Right lobe of liver (tissue), 4 donors: ENCODE measurements at regions not wholly inside any gene's neighbourhood (a gene's known extent, or its start where the extent isn't known, plus 50 kb on each side); places are given as distances from the start of the nearest gene placed in this dataset.

Source experiments
- CTCF ChIP-seq, 4 donors: fragments of 200-600 bp in 3 of 4; fragments of 450-650 bp in 1 of 4; IDR thresholded peaks; one replicate each; pipeline versions ENCODE4 v1.5.1 to v1.8.0; 2016 to 2022; ENCODE audit warnings: antibody characterized with exemption in 4 of 4, mild to moderate bottlenecking in 2 of 4
- POLR2A ChIP-seq: fragments of 450-650 bp; IDR thresholded peaks from one replicate; pipeline ENCODE4 v1.6.1; 2017; ENCODE audit warnings: antibody characterized with exemption, mild to moderate bottlenecking
- donor health status: DM: no; HTN: no; CAD: no.
- donor health status: DM: no; HTN: no; CAD: no.
- donor health status: DM: no; HTN: yes; CAD: no.

GRCh38 chr10:121240011-121240410 is 358.2 kb downstream of the FGFR2 start:
- TF ChIP-seq CTCF (IDR thresholded peaks at IDR 0.05) (no peak), POLR2A (no peak)
